ENCODE measurements at regions not wholly inside any gene's neighbourhood (a gene's known extent, or its start where the extent isn't known, plus 50 kb on each side); places are given as distances from the start of the nearest gene placed in this dataset.

DNA sequence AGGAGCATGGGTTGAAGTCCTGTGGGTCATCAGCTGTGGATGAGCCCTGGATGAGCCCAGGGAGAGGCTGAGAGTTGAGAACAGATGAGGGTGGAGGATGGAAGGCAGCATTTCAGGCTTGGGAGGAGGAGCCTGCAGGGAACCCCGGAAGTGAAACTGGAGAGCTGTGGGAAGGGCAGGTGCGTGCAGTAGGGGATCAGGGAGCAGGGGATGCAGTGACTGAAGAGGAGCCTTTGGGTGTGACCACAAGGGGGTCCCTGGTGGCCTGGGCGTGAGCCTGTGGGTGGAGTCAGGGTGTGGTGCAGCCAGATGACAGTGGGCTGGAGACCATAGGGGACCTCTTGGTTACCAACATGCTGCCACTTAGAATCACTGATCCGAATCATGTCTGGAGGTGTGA lies 115.5 kb downstream of the PAPOLA start:
- no peak for DNase-seq (ENCODE audit: low read depth)
- TF ChIP-seq, protein P1, sequence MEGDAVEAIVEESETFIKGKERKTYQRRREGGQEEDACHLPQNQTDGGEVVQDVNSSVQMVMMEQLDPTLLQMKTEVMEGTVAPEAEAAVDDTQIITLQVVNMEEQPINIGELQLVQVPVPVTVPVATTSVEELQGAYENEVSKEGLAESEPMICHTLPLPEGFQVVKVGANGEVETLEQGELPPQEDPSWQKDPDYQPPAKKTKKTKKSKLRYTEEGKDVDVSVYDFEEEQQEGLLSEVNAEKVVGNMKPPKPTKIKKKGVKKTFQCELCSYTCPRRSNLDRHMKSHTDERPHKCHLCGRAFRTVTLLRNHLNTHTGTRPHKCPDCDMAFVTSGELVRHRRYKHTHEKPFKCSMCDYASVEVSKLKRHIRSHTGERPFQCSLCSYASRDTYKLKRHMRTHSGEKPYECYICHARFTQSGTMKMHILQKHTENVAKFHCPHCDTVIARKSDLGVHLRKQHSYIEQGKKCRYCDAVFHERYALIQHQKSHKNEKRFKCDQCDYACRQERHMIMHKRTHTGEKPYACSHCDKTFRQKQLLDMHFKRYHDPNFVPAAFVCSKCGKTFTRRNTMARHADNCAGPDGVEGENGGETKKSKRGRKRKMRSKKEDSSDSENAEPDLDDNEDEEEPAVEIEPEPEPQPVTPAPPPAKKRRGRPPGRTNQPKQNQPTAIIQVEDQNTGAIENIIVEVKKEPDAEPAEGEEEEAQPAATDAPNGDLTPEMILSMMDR (IDR thresholded peaks at IDR 0.05; ENCODE audit: low read depth, low read length), result no peak
- no peak for TF ChIP-seq MYC (IDR thresholded peaks at IDR 0.05; ENCODE audit: low read depth, low read length)
- TF ChIP-seq POLR2A (IDR thresholded peaks at IDR 0.05; ENCODE audit: extremely low read depth, insufficient read length), result no peak
- TF ChIP-seq, protein P2, sequence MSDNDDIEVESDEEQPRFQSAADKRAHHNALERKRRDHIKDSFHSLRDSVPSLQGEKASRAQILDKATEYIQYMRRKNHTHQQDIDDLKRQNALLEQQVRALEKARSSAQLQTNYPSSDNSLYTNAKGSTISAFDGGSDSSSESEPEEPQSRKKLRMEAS (IDR thresholded peaks at IDR 0.05; ENCODE audit: low read depth, low read length), result no peak
- no peak overlapping the region for H3K4me3 ChIP-seq (ENCODE audit: low read depth, low read length)

DNA sequence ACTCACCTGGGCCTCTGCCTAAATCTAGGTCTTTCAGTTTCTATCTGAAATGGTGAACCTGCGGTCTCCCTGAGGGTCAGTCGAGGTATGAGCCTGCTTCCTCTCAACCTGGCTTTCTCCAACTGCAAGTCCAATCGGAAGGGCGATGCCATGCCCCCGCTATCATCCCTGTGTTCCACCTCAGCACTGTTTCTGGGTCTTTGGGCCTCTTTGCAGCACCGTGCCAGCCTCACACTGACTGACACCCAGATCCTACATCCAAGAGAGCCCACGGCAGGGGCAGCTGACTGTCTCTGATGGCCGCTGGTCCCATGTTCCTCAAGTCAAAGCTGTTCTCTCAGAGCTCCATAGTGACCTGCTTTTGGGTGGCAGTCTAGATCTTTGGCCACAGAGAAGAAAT lies 120.7 kb downstream of the PAPOLA start:
- H3K4me3 ChIP-seq (ENCODE audit: low read depth, low read length), result no peak overlapping the region
- DNase-seq (ENCODE audit: low read depth), result no peak
- TF ChIP-seq, protein P2 (IDR thresholded peaks at IDR 0.05; ENCODE audit: low read depth, low read length), result no peak
- TF ChIP-seq, protein P1 (IDR thresholded peaks at IDR 0.05; ENCODE audit: low read depth, low read length), result no peak
- no peak for TF ChIP-seq MYC (IDR thresholded peaks at IDR 0.05; ENCODE audit: low read depth, low read length)
- no peak for TF ChIP-seq POLR2A (IDR thresholded peaks at IDR 0.05; ENCODE audit: extremely low read depth, insufficient read length)

DNA sequence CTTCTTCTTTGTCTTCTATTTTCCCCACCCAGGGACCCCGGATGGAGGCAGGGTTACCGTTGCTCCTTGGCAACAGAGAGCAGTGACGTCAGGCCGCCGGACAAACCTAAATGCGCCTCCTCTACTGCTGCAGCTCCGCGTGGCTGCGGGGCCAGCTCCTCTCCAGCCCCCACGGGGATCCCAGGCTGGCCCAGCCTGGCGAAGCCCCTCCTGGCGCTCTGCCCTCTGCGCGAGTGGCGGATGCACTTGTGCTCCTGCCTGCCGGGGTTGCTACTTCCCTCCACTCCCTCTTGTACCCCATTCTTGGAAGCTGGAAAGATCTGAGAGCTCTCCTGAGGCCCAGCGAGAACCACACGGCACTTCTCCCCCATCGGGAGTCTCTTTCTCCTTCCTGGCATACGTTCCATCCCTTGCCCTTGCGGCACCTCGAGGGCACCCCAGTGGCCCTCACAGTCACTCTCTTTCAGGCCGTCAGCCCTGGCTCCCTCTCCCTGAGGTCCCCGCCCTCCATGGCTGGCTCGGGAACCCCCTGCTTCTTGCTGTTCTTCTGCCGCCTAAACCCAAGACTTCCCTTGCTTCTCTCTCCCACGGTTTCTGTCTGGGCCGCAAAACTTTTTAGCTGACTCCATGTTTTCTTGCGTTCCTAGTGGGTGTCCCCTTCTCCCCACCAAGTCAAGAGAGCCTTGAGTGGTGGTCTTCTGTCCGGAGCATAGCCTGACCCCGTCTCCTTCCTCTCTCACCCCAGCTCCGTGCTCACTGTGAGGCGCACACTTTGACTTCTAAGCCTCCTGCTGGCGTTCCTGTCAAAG lies 121.7 kb downstream of the PAPOLA start:
- DNase-seq (ENCODE audit: low read depth), result no peak
- H3K4me3 ChIP-seq (ENCODE audit: low read depth, low read length), result no peak overlapping the region
- TF ChIP-seq POLR2A (IDR thresholded peaks at IDR 0.05; ENCODE audit: extremely low read depth, insufficient read length) (no peak), MYC (IDR thresholded peaks at IDR 0.05; ENCODE audit: low read depth, low read length) (no peak)
- TF ChIP-seq, protein P1 (IDR thresholded peaks at IDR 0.05; ENCODE audit: low read depth, low read length), result no peak
- TF ChIP-seq, protein P2 (IDR thresholded peaks at IDR 0.05; ENCODE audit: low read depth, low read length), result no peak

DNA sequence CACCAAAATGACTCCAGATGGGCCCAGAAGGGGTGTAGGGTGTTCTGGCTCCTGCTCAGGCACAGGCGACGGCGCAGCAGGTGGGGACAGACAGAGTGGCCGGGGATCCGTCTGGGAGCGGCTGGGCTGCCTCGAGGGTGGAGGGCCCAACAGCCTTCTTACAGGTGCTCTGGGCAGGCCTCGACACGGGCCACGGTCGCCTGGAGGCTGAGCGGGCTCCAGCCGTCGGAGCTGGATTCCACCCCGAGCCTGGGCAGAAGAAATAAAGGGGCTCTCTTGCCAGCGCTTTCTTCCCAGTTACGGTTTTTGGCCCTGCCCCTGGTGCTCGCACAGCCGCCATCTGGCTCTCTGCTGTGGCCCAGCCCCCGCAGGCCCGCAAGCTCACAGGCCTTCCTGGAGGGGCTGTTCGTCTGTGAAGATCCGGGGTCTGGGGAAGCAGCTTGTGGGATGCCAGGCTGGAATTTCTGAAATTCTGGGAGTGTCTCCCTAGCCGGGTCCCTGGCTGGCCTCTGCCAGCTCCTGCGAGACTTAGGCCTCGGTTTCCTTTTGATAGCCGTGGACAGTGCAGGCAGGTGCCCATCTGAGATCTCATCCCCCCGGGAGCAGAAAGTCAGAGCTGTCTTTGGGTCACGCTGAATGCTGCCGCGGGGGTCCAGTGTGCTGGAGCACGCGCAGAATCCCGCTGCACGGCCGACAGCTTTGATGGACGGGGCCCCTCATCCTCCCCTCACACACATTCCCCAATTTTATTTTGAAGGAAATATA lies 122.7 kb downstream of the PAPOLA start:
- no peak for DNase-seq (ENCODE audit: low read depth)
- H3K4me3 ChIP-seq (ENCODE audit: low read depth, low read length), result no peak overlapping the region
- no peak for TF ChIP-seq MYC (IDR thresholded peaks at IDR 0.05; ENCODE audit: low read depth, low read length)
- no peak for TF ChIP-seq POLR2A (IDR thresholded peaks at IDR 0.05; ENCODE audit: extremely low read depth, insufficient read length)
- TF ChIP-seq, protein P2 (IDR thresholded peaks at IDR 0.05; ENCODE audit: low read depth, low read length), result no peak
- TF ChIP-seq, protein P1 (IDR thresholded peaks at IDR 0.05; ENCODE audit: low read depth, low read length), result no peak

DNA sequence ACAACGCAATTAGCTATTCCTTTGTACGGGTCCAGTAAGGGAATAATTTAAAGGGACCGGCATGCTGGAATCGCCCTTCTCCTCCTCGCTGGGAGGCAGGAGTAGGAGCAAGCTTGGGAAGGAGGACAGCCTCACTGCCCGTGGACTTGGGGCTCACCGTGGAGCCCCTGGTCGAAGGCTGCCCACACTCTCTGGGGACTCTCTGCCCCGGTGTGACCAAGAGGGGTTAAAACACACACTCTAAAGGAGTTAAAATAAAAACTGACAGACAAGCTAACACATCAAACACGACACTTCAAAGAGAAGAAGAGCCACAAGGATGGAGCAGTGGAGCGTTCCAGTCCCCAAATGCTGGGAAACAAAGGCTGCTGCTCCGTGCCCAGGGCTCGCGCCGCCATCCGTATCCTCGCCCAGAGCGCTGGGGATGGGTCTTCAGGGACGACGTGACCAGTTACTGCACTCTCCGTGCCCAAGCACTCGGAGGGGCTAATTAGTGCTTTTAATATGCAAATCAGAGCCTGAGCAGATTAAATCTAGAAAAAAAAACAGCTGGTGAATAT lies 123.3 kb downstream of the PAPOLA start:
- DNase-seq (ENCODE audit: low read depth), result no peak
- no peak overlapping the region for H3K4me3 ChIP-seq (ENCODE audit: low read depth, low read length)
- TF ChIP-seq, protein P1 (IDR thresholded peaks at IDR 0.05; ENCODE audit: low read depth, low read length), result no peak
- TF ChIP-seq, protein P2 (IDR thresholded peaks at IDR 0.05; ENCODE audit: low read depth, low read length), result no peak
- TF ChIP-seq POLR2A (IDR thresholded peaks at IDR 0.05; ENCODE audit: extremely low read depth, insufficient read length), result no peak
- no peak for TF ChIP-seq MYC (IDR thresholded peaks at IDR 0.05; ENCODE audit: low read depth, low read length)
